Lung (tissue), 11 donors: ENCODE measurements at regions not wholly inside any gene's neighbourhood (a gene's known extent, or its start where the extent isn't known, plus 50 kb on each side); places are given as distances from the start of the nearest gene placed in this dataset.
A peak's percentile ranks its signal among the peaks of the same experiment; 100 is the strongest.

Experiments
- ATAC-seq: fragments of 200-7000 bp; cut with Tn5 transposase; one replicate; pipeline ENCODE4 v1.9.1; 2020; ENCODE audit warnings: moderate number of reproducible peaks; ENCODE audit not compliant: insufficient read depth, low FRiP score
- DNase-seq, 3 donors: peaks; one replicate each; pipeline ENCODE4 v3.0.0-alpha.2; 2013 to 2017
- H3K27ac ChIP-seq, 2 donors: one replicate each; pipeline ENCODE4 v1.5.1; 2013; ENCODE audit warnings: mild to moderate bottlenecking in 2 of 2, moderate library complexity in 2 of 2, control low read depth in 1 of 2, inconsistent platforms in 1 of 2, low read depth in 1 of 2, low read length in 1 of 2
- H3K27me3 ChIP-seq, 3 donors: one replicate each; pipeline ENCODE4 v1.5.1; 2013; ENCODE audit warnings: low read length in 2 of 3; ENCODE audit not compliant: control insufficient read depth in 3 of 3, insufficient read depth in 3 of 3
- H3K36me3 ChIP-seq, 4 donors: one replicate each; pipeline ENCODE4 v1.5.1; 2013; ENCODE audit warnings: low read length in 4 of 4, mild to moderate bottlenecking in 1 of 4, moderate library complexity in 1 of 4; ENCODE audit not compliant: control insufficient read depth in 4 of 4, insufficient read depth in 4 of 4
- H3K4me1 ChIP-seq, 5 donors: one replicate each; pipeline ENCODE4 v1.5.1; 2013; ENCODE audit warnings: low read length in 5 of 5, mild to moderate bottlenecking in 2 of 5, moderate library complexity in 1 of 5; ENCODE audit not compliant: control insufficient read depth in 5 of 5, insufficient read depth in 5 of 5
- H3K4me3 ChIP-seq: one replicate; pipeline ENCODE4 v1.5.1; 2013; ENCODE audit warnings: mild to moderate bottlenecking, control low read depth, moderate library complexity
- H3K9ac ChIP-seq, 2 donors: one replicate each; pipeline ENCODE4 v1.5.1; 2013; ENCODE audit warnings: low read length in 2 of 2, control low read depth in 1 of 2; ENCODE audit not compliant: insufficient read depth in 1 of 2
- H3K9me3 ChIP-seq, 4 donors: one replicate each; pipeline ENCODE4 v1.5.1; 2013; ENCODE audit warnings: low read length in 3 of 4, mild to moderate bottlenecking in 1 of 4, moderate library complexity in 1 of 4; ENCODE audit not compliant: control insufficient read depth in 4 of 4, insufficient read depth in 3 of 4
- WGBS, 2 donors: extraction: QIAGEN DNeasy Blood & Tissue Kit; methylation state at CpG; one replicate each; pipeline ENCODE4 v1.1.7; 2013; 5-methylcytosine and 5-hydroxymethylcytosine counted together
- TF ChIP-seq, protein P1 (sequence below): IDR thresholded peaks from 2 replicates; pipeline ENCODE4 v1.5.1; 2012; ENCODE audit warnings: mild to moderate bottlenecking; ENCODE audit errors: control extremely low read depth, extremely low read depth
- donor health status: control.
- donor health status: control.
- donor health status: Bipolar disorder and iron deficiency.
- donor health status: healthy.
- donor health status: DM: yes; HTN: yes; CAD: no.

DNA sequence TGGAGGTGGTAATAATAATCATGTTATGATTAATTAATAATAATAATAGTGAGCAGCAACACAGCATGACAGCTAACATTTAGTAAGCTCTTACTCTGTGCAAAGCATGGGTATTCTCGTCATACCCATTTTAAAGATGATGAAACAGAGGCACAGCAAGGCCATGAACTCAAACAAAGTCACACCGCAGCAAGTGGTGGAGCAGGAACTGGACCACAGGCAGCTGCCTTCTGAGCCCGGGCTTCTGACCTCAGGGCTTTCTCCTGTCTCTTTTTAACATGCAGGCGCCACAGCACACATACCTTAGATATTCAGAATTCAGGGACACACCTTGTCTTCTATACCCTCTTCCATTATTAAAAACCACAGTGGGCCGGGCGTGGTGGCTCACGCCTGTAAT, 50.7 kb upstream of the SPATA12 start:
- TF ChIP-seq, protein P1, sequence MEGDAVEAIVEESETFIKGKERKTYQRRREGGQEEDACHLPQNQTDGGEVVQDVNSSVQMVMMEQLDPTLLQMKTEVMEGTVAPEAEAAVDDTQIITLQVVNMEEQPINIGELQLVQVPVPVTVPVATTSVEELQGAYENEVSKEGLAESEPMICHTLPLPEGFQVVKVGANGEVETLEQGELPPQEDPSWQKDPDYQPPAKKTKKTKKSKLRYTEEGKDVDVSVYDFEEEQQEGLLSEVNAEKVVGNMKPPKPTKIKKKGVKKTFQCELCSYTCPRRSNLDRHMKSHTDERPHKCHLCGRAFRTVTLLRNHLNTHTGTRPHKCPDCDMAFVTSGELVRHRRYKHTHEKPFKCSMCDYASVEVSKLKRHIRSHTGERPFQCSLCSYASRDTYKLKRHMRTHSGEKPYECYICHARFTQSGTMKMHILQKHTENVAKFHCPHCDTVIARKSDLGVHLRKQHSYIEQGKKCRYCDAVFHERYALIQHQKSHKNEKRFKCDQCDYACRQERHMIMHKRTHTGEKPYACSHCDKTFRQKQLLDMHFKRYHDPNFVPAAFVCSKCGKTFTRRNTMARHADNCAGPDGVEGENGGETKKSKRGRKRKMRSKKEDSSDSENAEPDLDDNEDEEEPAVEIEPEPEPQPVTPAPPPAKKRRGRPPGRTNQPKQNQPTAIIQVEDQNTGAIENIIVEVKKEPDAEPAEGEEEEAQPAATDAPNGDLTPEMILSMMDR = no peak
- ATAC-seq = no peak
- Histone ChIP-seq H3K27ac (no peak overlapping the region), H3K36me3 (no peaks in the 10 kb centered on the region), H3K27me3 (no peaks in the 10 kb centered on the region), H3K4me1 (peaks cover 0 to 32% (median 14%) of the 10 kb centered on the region in 5 donors), H3K9me3 (no peaks in the 10 kb centered on the region), H3K4me3 (no peak overlapping the region), H3K9ac (no peak overlapping the region)
- WGBS, 2 donors = 95% methylated on average over 7 of the region's 7 CpGs
- DNase-seq = no peak

DNA sequence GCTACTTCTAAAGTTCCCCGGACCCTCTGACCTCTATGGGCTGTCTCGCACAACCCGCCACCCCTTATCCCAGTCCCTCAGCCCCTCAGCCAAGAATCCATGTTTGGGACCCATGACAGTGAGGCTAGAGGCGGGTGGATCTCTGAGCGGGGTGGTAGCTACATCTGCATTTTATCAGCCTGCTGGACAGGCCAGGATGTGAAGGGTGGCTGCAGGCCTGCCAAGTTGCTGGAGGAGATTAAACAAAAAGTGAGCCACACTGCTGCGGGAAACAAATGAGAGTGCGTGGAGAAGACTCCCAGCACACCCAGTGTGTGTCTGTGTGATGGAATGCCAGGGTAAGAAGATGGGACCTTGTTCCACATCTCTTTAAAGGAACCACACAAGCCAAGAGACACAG, 51.1 kb upstream of the SPATA12 start:
- peaks cover 0 to 32% (median 14%) of the 10 kb centered on the region in 5 donors for H3K4me1 ChIP-seq
- H3K9ac ChIP-seq = no peak overlapping the region
- H3K27ac ChIP-seq = no peak overlapping the region
- H3K36me3 ChIP-seq = no peaks in the 10 kb centered on the region
- H3K4me3 ChIP-seq = no peak overlapping the region
- TF ChIP-seq, protein P1 = no peak
- H3K9me3 ChIP-seq = no peaks in the 10 kb centered on the region
- DNase-seq = peak; percentile 55 to 82 (median 60)
- ATAC-seq = no peak
- no peaks in the 10 kb centered on the region for H3K27me3 ChIP-seq
- 73 to 89% methylated on average over 7 of the region's 7 CpGs for WGBS, 2 donors

DNA sequence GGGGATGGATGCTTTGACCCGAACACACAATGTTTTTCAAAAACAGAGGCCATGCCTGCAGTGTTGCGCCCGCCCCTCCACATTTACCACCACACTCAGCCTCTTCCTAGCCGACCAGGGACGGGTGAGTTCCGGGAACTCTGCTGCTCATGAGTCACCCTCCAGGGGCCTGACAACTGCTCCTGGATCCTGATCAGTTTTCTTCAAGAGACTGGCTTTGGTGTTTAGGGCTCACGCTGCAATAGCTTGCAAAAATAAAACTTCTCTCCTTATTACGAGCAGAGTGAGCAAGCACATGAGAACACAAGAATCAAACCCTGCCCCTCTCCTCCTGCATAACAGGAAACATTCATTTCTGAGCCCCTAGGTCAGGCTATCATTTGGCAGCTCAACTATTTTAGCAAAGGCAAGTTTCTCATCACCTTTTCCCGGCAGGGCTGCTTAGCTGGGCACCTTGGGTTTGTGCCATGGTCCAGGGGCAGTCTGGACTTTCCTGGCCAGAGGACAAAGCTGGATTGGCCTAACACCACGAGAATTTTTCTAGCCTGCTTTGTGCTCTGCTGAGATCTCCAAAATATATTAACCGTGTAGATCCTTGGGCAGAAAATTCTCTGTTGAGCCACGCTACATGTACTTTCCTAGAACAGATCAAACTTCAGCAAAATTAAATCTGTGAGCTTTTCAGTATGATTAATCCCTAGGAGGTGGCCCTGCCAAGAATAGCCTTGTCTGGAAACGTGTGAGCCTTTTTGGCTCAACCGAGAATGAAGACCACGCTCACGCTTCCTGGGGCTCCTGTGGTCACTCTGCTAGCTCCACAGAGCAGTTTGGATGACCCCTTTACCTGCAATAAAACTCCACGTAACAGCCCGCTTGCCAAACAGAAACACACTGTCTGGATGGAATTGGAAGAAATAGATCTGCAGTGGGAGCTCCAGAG, 52.7 kb upstream of the SPATA12 start:
- Histone ChIP-seq H3K4me3 (no peak overlapping the region), H3K9me3 (no peaks in the 10 kb centered on the region), H3K36me3 (no peaks in the 10 kb centered on the region), H3K27ac (peak overlapping the region; percentile 33 to 82), H3K27me3 (no peaks in the 10 kb centered on the region), H3K4me1 (peaks cover 0 to 32% (median 14%) of the 10 kb centered on the region in 5 donors), H3K9ac (peak overlapping the region; percentile 10 to 12)
- WGBS, 2 donors = 55 to 59% methylated on average over 18 of the region's 18 CpGs
- peak in 2 of 3 donors; percentile 40 to 63 for DNase-seq
- ATAC-seq = peak; percentile 85
- TF ChIP-seq, protein P1 = no peak
